Brain microvascular endothelial cell (primary cell): ENCODE measurements at regions not wholly inside any gene's neighbourhood (a gene's known extent, or its start where the extent isn't known, plus 50 kb on each side); places are given as distances from the start of the nearest gene placed in this dataset.
A peak's percentile ranks its signal among the peaks of the same experiment; 100 is the strongest.

Experiments used
- DNase-seq: peaks from one replicate; pipeline ENCODE4 v3.0.0-alpha.2; 2020
- H3K27ac ChIP-seq: fragments of 250-450 bp; sonication (Bioruptor Pico); 2 replicates; pipeline ENCODE4 v1.5.1; 2020; ENCODE audit warnings: mild to moderate bottlenecking, moderate library complexity
- H3K27me3 ChIP-seq: fragments of 250-450 bp; sonication (Bioruptor Pico); replicated peaks from 2 replicates; pipeline ENCODE4 v1.5.1; 2020; ENCODE audit warnings: mild to moderate bottlenecking
- H3K36me3 ChIP-seq: fragments of 250-450 bp; sonication (Bioruptor Pico); replicated peaks from 2 replicates; pipeline ENCODE4 v1.5.1; 2020; ENCODE audit warnings: mild to moderate bottlenecking
- H3K4me3 ChIP-seq: 2 replicates; pipeline ENCODE4 v1.5.1; 2011; ENCODE audit warnings: low read depth, mild to moderate bottlenecking, control low read depth, low read length, moderate library complexity
- in situ Hi-C: cut with HindIII; loops from 2 replicates; pipeline ENCODE4 v1.10.0; 2017; ENCODE audit warnings: low sequenced_read_pairs, low pct_ligation_motif_present
- TF ChIP-seq, protein P1 (sequence below): IDR thresholded peaks from 2 replicates; pipeline ENCODE4 v1.5.1; 2011; ENCODE audit warnings: low read depth, mild to moderate bottlenecking, moderate library complexity, low read length, control low read depth, inconsistent platforms; ENCODE audit errors: missing control alignments

DNA sequence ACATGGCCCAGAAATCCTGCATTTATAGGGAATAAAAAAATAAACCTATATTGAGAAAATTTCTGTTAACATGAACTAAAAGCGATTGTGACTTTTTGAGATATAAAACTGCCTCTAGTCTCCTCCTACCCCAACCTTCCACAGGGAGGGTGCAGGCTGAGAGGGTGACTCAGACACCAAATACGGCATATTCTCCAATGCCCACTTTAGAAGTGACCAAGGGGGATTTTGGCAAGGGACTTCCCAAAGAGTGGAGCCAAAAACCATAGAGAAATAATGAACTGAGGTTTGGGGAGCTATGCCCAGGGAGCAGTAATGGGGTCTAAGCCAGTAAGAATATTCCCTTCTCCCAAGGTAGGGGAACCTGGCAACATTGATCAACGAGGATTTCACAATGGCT is 124.9 kb upstream of the ZC3H12C start:
- H3K27me3 ChIP-seq, result no peaks in the 10 kb centered on the region
- TF ChIP-seq, protein P1, sequence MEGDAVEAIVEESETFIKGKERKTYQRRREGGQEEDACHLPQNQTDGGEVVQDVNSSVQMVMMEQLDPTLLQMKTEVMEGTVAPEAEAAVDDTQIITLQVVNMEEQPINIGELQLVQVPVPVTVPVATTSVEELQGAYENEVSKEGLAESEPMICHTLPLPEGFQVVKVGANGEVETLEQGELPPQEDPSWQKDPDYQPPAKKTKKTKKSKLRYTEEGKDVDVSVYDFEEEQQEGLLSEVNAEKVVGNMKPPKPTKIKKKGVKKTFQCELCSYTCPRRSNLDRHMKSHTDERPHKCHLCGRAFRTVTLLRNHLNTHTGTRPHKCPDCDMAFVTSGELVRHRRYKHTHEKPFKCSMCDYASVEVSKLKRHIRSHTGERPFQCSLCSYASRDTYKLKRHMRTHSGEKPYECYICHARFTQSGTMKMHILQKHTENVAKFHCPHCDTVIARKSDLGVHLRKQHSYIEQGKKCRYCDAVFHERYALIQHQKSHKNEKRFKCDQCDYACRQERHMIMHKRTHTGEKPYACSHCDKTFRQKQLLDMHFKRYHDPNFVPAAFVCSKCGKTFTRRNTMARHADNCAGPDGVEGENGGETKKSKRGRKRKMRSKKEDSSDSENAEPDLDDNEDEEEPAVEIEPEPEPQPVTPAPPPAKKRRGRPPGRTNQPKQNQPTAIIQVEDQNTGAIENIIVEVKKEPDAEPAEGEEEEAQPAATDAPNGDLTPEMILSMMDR, result no peak
- in situ Hi-C loops, result no loop called here
- DNase-seq, result no peak
- no peak overlapping the region for H3K27ac ChIP-seq
- no peaks in the 10 kb centered on the region for H3K36me3 ChIP-seq
- H3K4me3 ChIP-seq, result no peak overlapping the region

GRCh38 chr11:109968781-109969180 is 124.4 kb upstream of the ZC3H12C start:
- no peak for DNase-seq
- in situ Hi-C loops, result no loop called here
- no peak overlapping the region for H3K4me3 ChIP-seq
- TF ChIP-seq, protein P1, result no peak
- no peaks in the 10 kb centered on the region for H3K36me3 ChIP-seq
- H3K27me3 ChIP-seq, result no peaks in the 10 kb centered on the region
- no peak overlapping the region for H3K27ac ChIP-seq

GRCh38 chr11:109970516-109971183 is 122.5 kb upstream of the ZC3H12C start:
- Histone ChIP-seq H3K4me3 (no peak overlapping the region), H3K27ac (no peak overlapping the region), H3K36me3 (no peaks in the 10 kb centered on the region), H3K27me3 (no peaks in the 10 kb centered on the region)
- DNase-seq, result no peak
- in situ Hi-C loops, result no loop called here
- TF ChIP-seq, protein P1, result no peak

DNA sequence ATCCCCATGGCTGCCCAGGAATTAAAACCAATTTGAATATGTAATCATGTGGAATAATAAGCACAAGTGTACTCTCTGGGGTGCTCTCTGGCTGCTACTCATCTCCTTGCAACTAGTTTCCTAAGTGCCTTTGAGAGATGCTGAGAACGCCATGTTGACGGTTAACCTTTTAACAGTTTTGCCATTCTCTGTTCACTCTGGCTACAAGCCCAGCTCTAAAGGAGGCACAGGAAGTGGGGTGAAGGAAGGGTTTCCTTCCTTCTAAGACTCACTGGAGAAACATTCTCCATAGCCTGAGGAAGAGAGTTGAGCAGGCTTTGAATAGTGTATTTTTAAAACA is 122.0 kb upstream of the ZC3H12C start:
- H3K27ac ChIP-seq, result peak overlapping the region; percentile 26
- DNase-seq, result peak; percentile 73
- no peaks in the 10 kb centered on the region for H3K36me3 ChIP-seq
- no peak overlapping the region for H3K4me3 ChIP-seq
- TF ChIP-seq, protein P1, result no peak
- H3K27me3 ChIP-seq, result no peaks in the 10 kb centered on the region
- in situ Hi-C loops, result no loop called here

DNA sequence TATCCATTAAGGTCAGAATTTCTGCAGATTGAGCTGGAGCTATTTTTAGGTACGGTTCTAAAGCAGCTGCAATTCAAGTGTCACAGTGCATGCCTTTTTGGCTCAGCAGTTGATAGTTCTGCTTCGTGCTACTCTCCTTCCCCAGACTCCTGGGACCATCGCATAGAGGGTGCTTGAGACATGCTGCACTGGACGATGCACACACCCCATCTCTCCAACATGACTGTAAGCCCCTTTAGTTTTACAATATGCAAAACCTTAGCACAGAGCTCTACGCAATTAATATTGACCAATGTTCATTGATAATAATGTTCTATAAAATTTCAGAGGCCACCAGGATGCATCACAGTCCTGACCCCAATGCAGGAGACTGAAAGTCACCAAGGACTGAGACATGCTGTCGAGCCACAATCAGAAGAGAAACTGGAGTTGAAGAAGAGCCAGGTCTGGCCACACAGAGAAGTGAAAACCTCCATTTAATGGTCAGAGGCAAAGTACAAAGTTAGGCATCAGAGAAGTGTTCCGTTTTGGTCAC is 120.9 kb upstream of the ZC3H12C start:
- H3K27ac ChIP-seq, result peak overlapping the region; percentile 26
- H3K4me3 ChIP-seq, result no peak overlapping the region
- H3K36me3 ChIP-seq, result no peaks in the 10 kb centered on the region
- TF ChIP-seq, protein P1, result no peak
- DNase-seq, result peak; percentile 16
- no peaks in the 10 kb centered on the region for H3K27me3 ChIP-seq
- in situ Hi-C loops, result no loop called here

GRCh38 chr11:109972939-109973338 is 120.3 kb upstream of the ZC3H12C start:
- H3K27ac ChIP-seq, result no peak overlapping the region

More at GRCh38 chr11:109972939-109973338, 120.3 kb upstream of the ZC3H12C start:
- H3K36me3 ChIP-seq, result no peaks in the 10 kb centered on the region
- no peak for DNase-seq
- in situ Hi-C loops, result no loop called here
- no peak overlapping the region for H3K4me3 ChIP-seq
- TF ChIP-seq, protein P1, result no peak
- H3K27me3 ChIP-seq, result no peaks in the 10 kb centered on the region
